ENCODE measurements at regions not wholly inside any gene's neighbourhood (a gene's known extent, or its start where the extent isn't known, plus 50 kb on each side); places are given as distances from the start of the nearest gene placed in this dataset.

DNA sequence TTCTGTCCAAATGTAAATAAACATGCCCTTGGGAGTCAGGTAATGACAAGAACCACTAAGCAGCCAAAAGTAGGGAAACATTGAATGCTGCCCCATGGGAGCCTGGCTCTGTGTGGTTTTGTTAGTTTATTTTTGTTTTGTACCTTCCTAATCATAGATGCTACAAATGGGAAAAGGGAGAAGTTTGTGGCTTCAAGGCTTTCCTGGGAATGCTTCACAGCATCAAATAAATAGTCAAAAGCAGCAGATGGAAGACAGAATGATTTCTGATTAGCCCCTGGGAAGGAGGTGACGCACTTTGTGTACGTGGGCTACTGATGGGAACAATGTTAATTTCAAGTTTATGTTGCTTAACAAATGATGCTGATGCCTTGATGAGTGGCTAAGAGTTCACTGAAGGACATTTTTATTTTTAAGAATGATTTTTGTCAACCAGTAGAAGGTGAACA, 532.7 kb downstream of the BCKDHB start:
- TF ChIP-seq EZH2phosphoT487 (IDR thresholded peaks at IDR 0.05; ENCODE audit: low read depth): no peak
- TF ChIP-seq, protein P1, sequence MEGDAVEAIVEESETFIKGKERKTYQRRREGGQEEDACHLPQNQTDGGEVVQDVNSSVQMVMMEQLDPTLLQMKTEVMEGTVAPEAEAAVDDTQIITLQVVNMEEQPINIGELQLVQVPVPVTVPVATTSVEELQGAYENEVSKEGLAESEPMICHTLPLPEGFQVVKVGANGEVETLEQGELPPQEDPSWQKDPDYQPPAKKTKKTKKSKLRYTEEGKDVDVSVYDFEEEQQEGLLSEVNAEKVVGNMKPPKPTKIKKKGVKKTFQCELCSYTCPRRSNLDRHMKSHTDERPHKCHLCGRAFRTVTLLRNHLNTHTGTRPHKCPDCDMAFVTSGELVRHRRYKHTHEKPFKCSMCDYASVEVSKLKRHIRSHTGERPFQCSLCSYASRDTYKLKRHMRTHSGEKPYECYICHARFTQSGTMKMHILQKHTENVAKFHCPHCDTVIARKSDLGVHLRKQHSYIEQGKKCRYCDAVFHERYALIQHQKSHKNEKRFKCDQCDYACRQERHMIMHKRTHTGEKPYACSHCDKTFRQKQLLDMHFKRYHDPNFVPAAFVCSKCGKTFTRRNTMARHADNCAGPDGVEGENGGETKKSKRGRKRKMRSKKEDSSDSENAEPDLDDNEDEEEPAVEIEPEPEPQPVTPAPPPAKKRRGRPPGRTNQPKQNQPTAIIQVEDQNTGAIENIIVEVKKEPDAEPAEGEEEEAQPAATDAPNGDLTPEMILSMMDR (IDR thresholded peaks at IDR 0.05; ENCODE audit: low read depth, low read length): no peak
